WTC11 (cell line): ENCODE measurements at regions not wholly inside any gene's neighbourhood (a gene's known extent, or its start where the extent isn't known, plus 50 kb on each side); places are given as distances from the start of the nearest gene placed in this dataset.

Experiments
- ATAC-seq: fragments of 200-7000 bp; cut with Tn5 transposase; 2 replicates; pipeline ENCODE4 v1.10.0; 2021; ENCODE audit warnings: mild to moderate bottlenecking, moderate library complexity
- CTCF ChIA-PET: fragments of 300-600 bp; sonication (Branson Sonifier 250); formaldehyde crosslinking; loops from one replicate; lab custom pipeline; 2021; ENCODE audit warnings: antibody characterized with exemption; lab: Charles Lee
- POLR2A ChIA-PET: fragments of 350-600 bp; sonication (Branson Sonifier 250); formaldehyde crosslinking; loops from one replicate; lab custom pipeline; 2021; ENCODE audit warnings: antibody characterized with exemption; lab: Charles Lee
- DNase-seq: peaks from one replicate; pipeline ENCODE4 v3.0.0; 2021; ENCODE audit warnings: low spot score
- H3K27ac Mint-ChIP-seq: 2 replicates; pipeline ENCODE4 v1.8.0; 2021; ENCODE audit warnings: mixed read lengths
- H3K27me3 Mint-ChIP-seq: 2 replicates; pipeline ENCODE4 v1.8.0; 2021; ENCODE audit warnings: low read depth, mild to moderate bottlenecking, moderate library complexity, mixed read lengths
- H3K36me3 Mint-ChIP-seq: 2 replicates; pipeline ENCODE4 v1.8.0; 2021; ENCODE audit warnings: mixed read lengths
- H3K4me1 Mint-ChIP-seq: 2 replicates; pipeline ENCODE4 v1.8.0; 2022; ENCODE audit warnings: mixed read lengths
- H3K4me3 Mint-ChIP-seq: 2 replicates; pipeline ENCODE4 v1.8.0; 2021; ENCODE audit warnings: mild to moderate bottlenecking, moderate library complexity, mixed read lengths
- H3K9me3 Mint-ChIP-seq: 2 replicates; pipeline ENCODE4 v1.8.0; 2021; ENCODE audit warnings: mixed read lengths
- ATF1 ChIP-seq: sonication (generic); formaldehyde crosslinking; IDR thresholded peaks from 2 replicates; pipeline ENCODE4 v1.8.1; 2023; ENCODE audit warnings: mild to moderate bottlenecking, moderate library complexity, missing genetic modification reagents
- ATF2 ChIP-seq: sonication (generic); formaldehyde crosslinking; IDR thresholded peaks from 2 replicates; pipeline ENCODE4 v1.8.1; 2022; ENCODE audit warnings: low read depth, missing genetic modification reagents, borderline replicate concordance
- CBFB ChIP-seq: sonication (generic); formaldehyde crosslinking; IDR thresholded peaks from 2 replicates; pipeline ENCODE4 v1.8.1; 2022; ENCODE audit warnings: mild to moderate bottlenecking, low read depth, missing genetic modification reagents
- EMX1 ChIP-seq: fragments of 250-450 bp; sonication (Bioruptor Pico); IDR thresholded peaks from 2 replicates; pipeline ENCODE4 v1.8.0; 2021; ENCODE audit warnings: mild to moderate bottlenecking
- ESRRA ChIP-seq: sonication (generic); formaldehyde crosslinking; IDR thresholded peaks from 2 replicates; pipeline ENCODE4 v1.8.1; 2022; ENCODE audit warnings: mild to moderate bottlenecking, missing genetic modification reagents, borderline replicate concordance
- FOXJ3 ChIP-seq: sonication (generic); formaldehyde crosslinking; IDR thresholded peaks from 2 replicates; pipeline ENCODE4 v1.9.0; 2021; ENCODE audit warnings: missing genetic modification reagents, mild to moderate bottlenecking, borderline replicate concordance
- FOXK1 ChIP-seq: sonication (generic); formaldehyde crosslinking; IDR thresholded peaks from 2 replicates; pipeline ENCODE4 v1.8.0; 2022; ENCODE audit warnings: mild to moderate bottlenecking, moderate library complexity, missing genetic modification reagents
- GRHL2 ChIP-seq: fragments of 250-450 bp; sonication (Bioruptor Pico); IDR thresholded peaks from 2 replicates; pipeline ENCODE4 v1.8.0; 2022; ENCODE audit warnings: mild to moderate bottlenecking, moderate library complexity; ENCODE audit not compliant: insufficient replicate concordance, severe bottlenecking
- JUN ChIP-seq: sonication (generic); formaldehyde crosslinking; IDR thresholded peaks from 2 replicates; pipeline ENCODE4 v1.8.0; 2023; ENCODE audit warnings: mild to moderate bottlenecking, missing genetic modification reagents
- MXD4 ChIP-seq: fragments of 250-450 bp; sonication (Bioruptor Pico); IDR thresholded peaks from 2 replicates; pipeline ENCODE4 v1.8.0; 2021; ENCODE audit warnings: mild to moderate bottlenecking, moderate library complexity, borderline replicate concordance
- MYBL2 ChIP-seq: sonication (generic); formaldehyde crosslinking; IDR thresholded peaks from 2 replicates; pipeline ENCODE4 v1.8.1; 2023; ENCODE audit warnings: mild to moderate bottlenecking, moderate library complexity, missing genetic modification reagents
- NR3C1 ChIP-seq: sonication (generic); formaldehyde crosslinking; conservative IDR thresholded peaks from 2 replicates; pipeline ENCODE4 v1.8.1; 2023; ENCODE audit warnings: low read depth, mild to moderate bottlenecking, missing genetic modification reagents
- OVOL2 ChIP-seq: fragments of 250-450 bp; sonication (Bioruptor Pico); IDR thresholded peaks from 2 replicates; pipeline ENCODE4 v1.9.0; 2021; ENCODE audit warnings: mild to moderate bottlenecking, borderline replicate concordance
- PRRX2 ChIP-seq: fragments of 250-450 bp; sonication (Bioruptor Pico); IDR thresholded peaks from 2 replicates; pipeline ENCODE4 v1.8.0; 2021; ENCODE audit warnings: mild to moderate bottlenecking
- RORB ChIP-seq: fragments of 250-450 bp; sonication (Bioruptor Pico); IDR thresholded peaks from 2 replicates; pipeline ENCODE4 v1.9.0; 2021; ENCODE audit warnings: mild to moderate bottlenecking
- SP1 ChIP-seq: sonication (generic); formaldehyde crosslinking; conservative IDR thresholded peaks from 2 replicates; pipeline ENCODE4 v1.8.1; 2022; ENCODE audit warnings: missing genetic modification reagents
- USF2 ChIP-seq: sonication (generic); formaldehyde crosslinking; IDR thresholded peaks from 2 replicates; pipeline ENCODE4 v1.8.1; 2023; ENCODE audit warnings: mild to moderate bottlenecking, missing genetic modification reagents, moderate library complexity
- ZNF138 ChIP-seq: sonication (generic); formaldehyde crosslinking; conservative IDR thresholded peaks from 2 replicates; pipeline ENCODE4 v1.8.1; 2022; ENCODE audit warnings: mild to moderate bottlenecking, moderate library complexity, missing genetic modification reagents
- ZNF219 ChIP-seq: sonication (generic); formaldehyde crosslinking; IDR thresholded peaks from 2 replicates; pipeline ENCODE4 v1.8.0; 2023; ENCODE audit warnings: missing genetic modification reagents, mild to moderate bottlenecking, borderline replicate concordance
- TF ChIP-seq, protein P1 (sequence below): fragments of 250-450 bp; sonication (Bioruptor Pico); IDR thresholded peaks from 2 replicates; pipeline ENCODE4 v2.1.2; 2022; ENCODE audit warnings: mild to moderate bottlenecking, moderate library complexity
- TF ChIP-seq, protein P2 (sequence below): sonication (generic); formaldehyde crosslinking; IDR thresholded peaks from 2 replicates; pipeline ENCODE4 v1.8.1; 2022; ENCODE audit warnings: mild to moderate bottlenecking, moderate library complexity, missing genetic modification reagents
- TF ChIP-seq, protein P3 (sequence below): sonication (generic); formaldehyde crosslinking; IDR thresholded peaks from 2 replicates; pipeline ENCODE4 v1.8.0; 2022; ENCODE audit warnings: missing genetic modification reagents
- TF ChIP-seq, protein P4 (sequence below): sonication (generic); formaldehyde crosslinking; IDR thresholded peaks from 2 replicates; pipeline ENCODE4 v1.8.1; 2023; ENCODE audit warnings: mild to moderate bottlenecking, missing genetic modification reagents, borderline replicate concordance
- TF ChIP-seq, protein P5 (sequence below): sonication (generic); formaldehyde crosslinking; IDR thresholded peaks from 2 replicates; pipeline ENCODE4 v1.8.1; 2023; ENCODE audit warnings: mild to moderate bottlenecking, moderate library complexity, missing genetic modification reagents

DNA sequence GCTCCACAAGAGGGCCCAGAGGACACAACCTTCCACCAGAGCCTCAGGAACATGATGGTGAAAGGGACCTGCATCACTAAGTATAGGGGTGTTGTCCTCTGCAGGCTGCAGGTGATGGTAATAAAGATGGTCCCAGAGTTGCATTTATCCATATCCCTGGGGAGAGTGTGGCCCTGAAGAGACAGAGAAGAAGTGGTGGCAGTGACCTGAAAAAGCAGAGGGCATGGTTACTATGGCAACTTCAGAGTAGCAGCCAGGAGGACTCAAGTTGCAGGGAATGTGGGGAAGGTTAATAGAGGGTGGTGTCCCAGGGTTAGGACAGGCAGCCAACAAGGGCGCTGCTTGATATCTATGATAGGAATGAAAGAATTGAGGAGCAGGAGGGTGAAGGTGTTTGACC is 57.1 kb downstream of the HLA-A start:
- H3K27ac Mint-ChIP-seq: no peak overlapping the region

DNA sequence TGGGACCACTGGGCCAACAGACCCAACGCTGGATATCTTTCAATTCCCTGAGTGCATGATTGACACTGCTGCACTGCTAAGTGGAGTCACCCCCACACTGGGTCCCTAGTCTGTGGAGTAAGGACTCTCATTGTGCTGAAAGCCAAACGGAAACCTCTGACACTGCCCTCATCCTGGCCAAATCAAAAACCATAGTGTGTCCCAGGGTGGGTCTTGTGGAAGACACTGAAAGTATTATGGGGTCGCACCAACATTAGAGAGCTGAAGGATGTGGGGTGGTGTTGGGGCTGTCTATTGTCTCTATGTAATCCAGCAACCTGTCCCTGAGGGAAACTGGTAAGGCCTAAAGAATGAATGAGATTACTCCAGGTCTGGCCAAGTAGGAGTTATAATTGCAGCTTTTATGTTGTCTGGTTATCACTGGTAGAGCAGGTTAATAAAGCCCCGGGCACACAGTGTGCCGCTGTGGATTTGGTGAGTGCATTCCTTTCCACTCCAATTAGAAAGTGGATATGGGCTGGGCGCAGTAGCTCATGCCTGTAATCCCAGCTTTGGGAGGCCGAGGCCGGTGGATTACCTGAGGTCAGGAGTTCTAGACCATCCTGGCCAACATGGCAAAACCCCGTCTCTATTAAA is 57.9 kb downstream of the HLA-A start:
- no peak for DNase-seq
- CTCF ChIA-PET: no interaction called here
- peaks cover 44% of the 10 kb centered on the region for H3K27me3 Mint-ChIP-seq
- TF ChIP-seq FOXK1 (CRISPR knock-in tag): no peak
- no peak for TF ChIP-seq USF2 (CRISPR knock-in tag)
- TF ChIP-seq FOXJ3 (CRISPR knock-in tag): no peak
- TF ChIP-seq, protein P1, sequence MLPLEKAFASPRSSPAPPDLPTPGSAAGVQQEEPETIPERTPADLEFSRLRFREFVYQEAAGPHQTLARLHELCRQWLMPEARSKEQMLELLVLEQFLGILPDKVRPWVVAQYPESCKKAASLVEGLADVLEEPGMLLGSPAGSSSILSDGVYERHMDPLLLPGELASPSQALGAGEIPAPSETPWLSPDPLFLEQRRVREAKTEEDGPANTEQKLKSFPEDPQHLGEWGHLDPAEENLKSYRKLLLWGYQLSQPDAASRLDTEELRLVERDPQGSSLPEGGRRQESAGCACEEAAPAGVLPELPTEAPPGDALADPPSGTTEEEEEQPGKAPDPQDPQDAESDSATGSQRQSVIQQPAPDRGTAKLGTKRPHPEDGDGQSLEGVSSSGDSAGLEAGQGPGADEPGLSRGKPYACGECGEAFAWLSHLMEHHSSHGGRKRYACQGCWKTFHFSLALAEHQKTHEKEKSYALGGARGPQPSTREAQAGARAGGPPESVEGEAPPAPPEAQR (CRISPR knock-in tag): no peak
- TF ChIP-seq NR3C1 (CRISPR knock-in tag): no peak
- no peak for TF ChIP-seq JUN
- TF ChIP-seq ATF2 (CRISPR knock-in tag): no peak
- TF ChIP-seq, protein P2, sequence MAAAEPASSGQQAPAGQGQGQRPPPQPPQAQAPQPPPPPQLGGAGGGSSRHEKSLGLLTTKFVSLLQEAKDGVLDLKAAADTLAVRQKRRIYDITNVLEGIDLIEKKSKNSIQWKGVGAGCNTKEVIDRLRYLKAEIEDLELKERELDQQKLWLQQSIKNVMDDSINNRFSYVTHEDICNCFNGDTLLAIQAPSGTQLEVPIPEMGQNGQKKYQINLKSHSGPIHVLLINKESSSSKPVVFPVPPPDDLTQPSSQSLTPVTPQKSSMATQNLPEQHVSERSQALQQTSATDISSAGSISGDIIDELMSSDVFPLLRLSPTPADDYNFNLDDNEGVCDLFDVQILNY (CRISPR knock-in tag): no peak
- TF ChIP-seq ZNF219 (CRISPR knock-in tag): no peak
- TF ChIP-seq, protein P3, sequence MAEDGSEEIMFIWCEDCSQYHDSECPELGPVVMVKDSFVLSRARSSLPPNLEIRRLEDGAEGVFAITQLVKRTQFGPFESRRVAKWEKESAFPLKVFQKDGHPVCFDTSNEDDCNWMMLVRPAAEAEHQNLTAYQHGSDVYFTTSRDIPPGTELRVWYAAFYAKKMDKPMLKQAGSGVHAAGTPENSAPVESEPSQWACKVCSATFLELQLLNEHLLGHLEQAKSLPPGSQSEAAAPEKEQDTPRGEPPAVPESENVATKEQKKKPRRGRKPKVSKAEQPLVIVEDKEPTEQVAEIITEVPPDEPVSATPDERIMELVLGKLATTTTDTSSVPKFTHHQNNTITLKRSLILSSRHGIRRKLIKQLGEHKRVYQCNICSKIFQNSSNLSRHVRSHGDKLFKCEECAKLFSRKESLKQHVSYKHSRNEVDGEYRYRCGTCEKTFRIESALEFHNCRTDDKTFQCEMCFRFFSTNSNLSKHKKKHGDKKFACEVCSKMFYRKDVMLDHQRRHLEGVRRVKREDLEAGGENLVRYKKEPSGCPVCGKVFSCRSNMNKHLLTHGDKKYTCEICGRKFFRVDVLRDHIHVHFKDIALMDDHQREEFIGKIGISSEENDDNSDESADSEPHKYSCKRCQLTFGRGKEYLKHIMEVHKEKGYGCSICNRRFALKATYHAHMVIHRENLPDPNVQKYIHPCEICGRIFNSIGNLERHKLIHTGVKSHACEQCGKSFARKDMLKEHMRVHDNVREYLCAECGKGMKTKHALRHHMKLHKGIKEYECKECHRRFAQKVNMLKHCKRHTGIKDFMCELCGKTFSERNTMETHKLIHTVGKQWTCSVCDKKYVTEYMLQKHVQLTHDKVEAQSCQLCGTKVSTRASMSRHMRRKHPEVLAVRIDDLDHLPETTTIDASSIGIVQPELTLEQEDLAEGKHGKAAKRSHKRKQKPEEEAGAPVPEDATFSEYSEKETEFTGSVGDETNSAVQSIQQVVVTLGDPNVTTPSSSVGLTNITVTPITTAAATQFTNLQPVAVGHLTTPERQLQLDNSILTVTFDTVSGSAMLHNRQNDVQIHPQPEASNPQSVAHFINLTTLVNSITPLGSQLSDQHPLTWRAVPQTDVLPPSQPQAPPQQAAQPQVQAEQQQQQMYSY: no peak
- TF ChIP-seq, protein P4, sequence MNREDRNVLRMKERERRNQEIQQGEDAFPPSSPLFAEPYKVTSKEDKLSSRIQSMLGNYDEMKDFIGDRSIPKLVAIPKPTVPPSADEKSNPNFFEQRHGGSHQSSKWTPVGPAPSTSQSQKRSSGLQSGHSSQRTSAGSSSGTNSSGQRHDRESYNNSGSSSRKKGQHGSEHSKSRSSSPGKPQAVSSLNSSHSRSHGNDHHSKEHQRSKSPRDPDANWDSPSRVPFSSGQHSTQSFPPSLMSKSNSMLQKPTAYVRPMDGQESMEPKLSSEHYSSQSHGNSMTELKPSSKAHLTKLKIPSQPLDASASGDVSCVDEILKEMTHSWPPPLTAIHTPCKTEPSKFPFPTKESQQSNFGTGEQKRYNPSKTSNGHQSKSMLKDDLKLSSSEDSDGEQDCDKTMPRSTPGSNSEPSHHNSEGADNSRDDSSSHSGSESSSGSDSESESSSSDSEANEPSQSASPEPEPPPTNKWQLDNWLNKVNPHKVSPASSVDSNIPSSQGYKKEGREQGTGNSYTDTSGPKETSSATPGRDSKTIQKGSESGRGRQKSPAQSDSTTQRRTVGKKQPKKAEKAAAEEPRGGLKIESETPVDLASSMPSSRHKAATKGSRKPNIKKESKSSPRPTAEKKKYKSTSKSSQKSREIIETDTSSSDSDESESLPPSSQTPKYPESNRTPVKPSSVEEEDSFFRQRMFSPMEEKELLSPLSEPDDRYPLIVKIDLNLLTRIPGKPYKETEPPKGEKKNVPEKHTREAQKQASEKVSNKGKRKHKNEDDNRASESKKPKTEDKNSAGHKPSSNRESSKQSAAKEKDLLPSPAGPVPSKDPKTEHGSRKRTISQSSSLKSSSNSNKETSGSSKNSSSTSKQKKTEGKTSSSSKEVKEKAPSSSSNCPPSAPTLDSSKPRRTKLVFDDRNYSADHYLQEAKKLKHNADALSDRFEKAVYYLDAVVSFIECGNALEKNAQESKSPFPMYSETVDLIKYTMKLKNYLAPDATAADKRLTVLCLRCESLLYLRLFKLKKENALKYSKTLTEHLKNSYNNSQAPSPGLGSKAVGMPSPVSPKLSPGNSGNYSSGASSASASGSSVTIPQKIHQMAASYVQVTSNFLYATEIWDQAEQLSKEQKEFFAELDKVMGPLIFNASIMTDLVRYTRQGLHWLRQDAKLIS: no peak
- no peak for TF ChIP-seq ESRRA (CRISPR knock-in tag)
- TF ChIP-seq EMX1: no peak

More for the DNA sequence above, 57.1 kb downstream of the HLA-A start:
- H3K4me3 Mint-ChIP-seq: no peak overlapping the region
- POLR2A ChIA-PET: no interaction called here
- DNase-seq (no peak), ATAC-seq (no peak)
- no peaks in the 10 kb centered on the region for H3K9me3 Mint-ChIP-seq
- H3K36me3 Mint-ChIP-seq: no peaks in the 10 kb centered on the region
- H3K27me3 Mint-ChIP-seq: peaks cover 36% of the 10 kb centered on the region
- no peaks in the 10 kb centered on the region for H3K4me1 Mint-ChIP-seq
- TF ChIP-seq GRHL2 (CRISPR knock-in tag): no peak
- TF ChIP-seq PRRX2 (CRISPR knock-in tag): no peak
- TF ChIP-seq MYBL2: no peak
- TF ChIP-seq MXD4 (CRISPR knock-in tag): no peak
- TF ChIP-seq FOXJ3 (CRISPR knock-in tag): no peak
- TF ChIP-seq ZNF138: no peak
- no peak for TF ChIP-seq ATF1 (CRISPR knock-in tag)
- no peak for TF ChIP-seq SP1 (CRISPR knock-in tag)
- TF ChIP-seq JUN: no peak
- TF ChIP-seq, protein P5, sequence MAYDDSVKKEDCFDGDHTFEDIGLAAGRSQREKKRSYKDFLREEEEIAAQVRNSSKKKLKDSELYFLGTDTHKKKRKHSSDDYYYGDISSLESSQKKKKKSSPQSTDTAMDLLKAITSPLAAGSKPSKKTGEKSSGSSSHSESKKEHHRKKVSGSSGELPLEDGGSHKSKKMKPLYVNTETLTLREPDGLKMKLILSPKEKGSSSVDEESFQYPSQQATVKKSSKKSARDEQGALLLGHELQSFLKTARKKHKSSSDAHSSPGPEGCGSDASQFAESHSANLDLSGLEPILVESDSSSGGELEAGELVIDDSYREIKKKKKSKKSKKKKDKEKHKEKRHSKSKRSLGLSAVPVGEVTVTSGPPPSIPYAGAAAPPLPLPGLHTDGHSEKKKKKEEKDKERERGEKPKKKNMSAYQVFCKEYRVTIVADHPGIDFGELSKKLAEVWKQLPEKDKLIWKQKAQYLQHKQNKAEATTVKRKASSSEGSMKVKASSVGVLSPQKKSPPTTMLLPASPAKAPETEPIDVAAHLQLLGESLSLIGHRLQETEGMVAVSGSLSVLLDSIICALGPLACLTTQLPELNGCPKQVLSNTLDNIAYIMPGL (CRISPR knock-in tag): no peak
- TF ChIP-seq CBFB (CRISPR knock-in tag): no peak
- TF ChIP-seq RORB (CRISPR knock-in tag): no peak
- no peak for TF ChIP-seq OVOL2 (CRISPR knock-in tag)
- CTCF ChIA-PET: no interaction called here

More for the DNA sequence above, 57.9 kb downstream of the HLA-A start:
- POLR2A ChIA-PET: no interaction called here
- H3K4me3 Mint-ChIP-seq: no peak overlapping the region
- H3K36me3 Mint-ChIP-seq: no peaks in the 10 kb centered on the region
- H3K9me3 Mint-ChIP-seq: no peaks in the 10 kb centered on the region
- no peak overlapping the region for H3K27ac Mint-ChIP-seq
- ATAC-seq: no peak
- H3K4me1 Mint-ChIP-seq: no peaks in the 10 kb centered on the region
